OCI-LY7 (cell line): ENCODE measurements at regions not wholly inside any gene's neighbourhood (a gene's known extent, or its start where the extent isn't known, plus 50 kb on each side); places are given as distances from the start of the nearest gene placed in this dataset.

Source experiments
- EZH2phosphoT487 ChIP-seq: fragments of 200-600 bp; sonication (generic); IDR thresholded peaks from 2 replicates; pipeline ENCODE4 v1.6.1; 2018; ENCODE audit warnings: low read depth, borderline replicate concordance, mild to moderate bottlenecking, mixed run types, antibody characterized with exemption, low read length, moderate library complexity, mixed read lengths
- TF ChIP-seq, protein P1 (sequence below): fragments of 200-600 bp; sonication (generic); conservative IDR thresholded peaks from 2 replicates; pipeline ENCODE4 v1.5.1; 2014; ENCODE audit warnings: mild to moderate bottlenecking, antibody characterized with exemption, low read length, moderate library complexity, mixed read lengths

- TF ChIP-seq, protein P1, sequence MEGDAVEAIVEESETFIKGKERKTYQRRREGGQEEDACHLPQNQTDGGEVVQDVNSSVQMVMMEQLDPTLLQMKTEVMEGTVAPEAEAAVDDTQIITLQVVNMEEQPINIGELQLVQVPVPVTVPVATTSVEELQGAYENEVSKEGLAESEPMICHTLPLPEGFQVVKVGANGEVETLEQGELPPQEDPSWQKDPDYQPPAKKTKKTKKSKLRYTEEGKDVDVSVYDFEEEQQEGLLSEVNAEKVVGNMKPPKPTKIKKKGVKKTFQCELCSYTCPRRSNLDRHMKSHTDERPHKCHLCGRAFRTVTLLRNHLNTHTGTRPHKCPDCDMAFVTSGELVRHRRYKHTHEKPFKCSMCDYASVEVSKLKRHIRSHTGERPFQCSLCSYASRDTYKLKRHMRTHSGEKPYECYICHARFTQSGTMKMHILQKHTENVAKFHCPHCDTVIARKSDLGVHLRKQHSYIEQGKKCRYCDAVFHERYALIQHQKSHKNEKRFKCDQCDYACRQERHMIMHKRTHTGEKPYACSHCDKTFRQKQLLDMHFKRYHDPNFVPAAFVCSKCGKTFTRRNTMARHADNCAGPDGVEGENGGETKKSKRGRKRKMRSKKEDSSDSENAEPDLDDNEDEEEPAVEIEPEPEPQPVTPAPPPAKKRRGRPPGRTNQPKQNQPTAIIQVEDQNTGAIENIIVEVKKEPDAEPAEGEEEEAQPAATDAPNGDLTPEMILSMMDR: no peak
- TF ChIP-seq EZH2phosphoT487: no peak
Observed at GRCh38 chr4:165751882-165752281, 121.2 kb upstream of the TLL1 start.
